HG03103 (cell line): ENCODE measurements at regions not wholly inside any gene's neighbourhood (a gene's known extent, or its start where the extent isn't known, plus 50 kb on each side); places are given as distances from the start of the nearest gene placed in this dataset.

Source experiments
- ATAC-seq: cut with Tn5 transposase; IDR thresholded peaks from one replicate; pipeline ENCODE4 v1.9.1; 2021; ENCODE audit warnings: low read depth; ENCODE audit not compliant: unreplicated experiment

GRCh38 chr6:12501990-12502389 lies 211.8 kb downstream of the EDN1 start:
- no peak for ATAC-seq

GRCh38 chr6:12504325-12504966 lies 212.1 kb upstream of the PHACTR1 start:
- ATAC-seq = peak; percentile 52

- no peak for ATAC-seq
These were observed 211.1 kb upstream of the PHACTR1 start for GRCh38 chr6:12505486-12505885.

GRCh38 chr6:12506159-12506558 lies 210.4 kb upstream of the PHACTR1 start:
- no peak for ATAC-seq

- ATAC-seq = no peak
These were observed 208.9 kb upstream of the PHACTR1 start for GRCh38 chr6:12507636-12508035.

GRCh38 chr6:12508553-12508952 lies 208.0 kb upstream of the PHACTR1 start:
- ATAC-seq = no peak

GRCh38 chr6:12509060-12509459 lies 207.5 kb upstream of the PHACTR1 start:
- ATAC-seq = no peak

- ATAC-seq = no peak
These were observed 200.5 kb upstream of the PHACTR1 start for GRCh38 chr6:12516070-12516469.

- no peak for ATAC-seq
These were observed 194.2 kb upstream of the PHACTR1 start for GRCh38 chr6:12522347-12522746.

- no peak for ATAC-seq
These were observed 192.8 kb upstream of the PHACTR1 start for GRCh38 chr6:12523726-12524125.

GRCh38 chr6:12525276-12525675 lies 191.3 kb upstream of the PHACTR1 start:
- no peak for ATAC-seq

- no peak for ATAC-seq
These were observed 189.2 kb upstream of the PHACTR1 start for GRCh38 chr6:12527339-12527738.

GRCh38 chr6:12528136-12528535 lies 188.4 kb upstream of the PHACTR1 start:
- no peak for ATAC-seq

- ATAC-seq = no peak
These were observed 187.8 kb upstream of the PHACTR1 start for GRCh38 chr6:12528581-12529363.

- ATAC-seq = no peak
These were observed 187.1 kb upstream of the PHACTR1 start for GRCh38 chr6:12529364-12530019.

GRCh38 chr6:12530345-12530744 lies 186.2 kb upstream of the PHACTR1 start:
- no peak for ATAC-seq

GRCh38 chr6:12533586-12533985 lies 183.0 kb upstream of the PHACTR1 start:
- no peak for ATAC-seq

- ATAC-seq = no peak
These were observed 182.3 kb upstream of the PHACTR1 start for GRCh38 chr6:12534069-12534853.

- ATAC-seq = no peak
These were observed 180.8 kb upstream of the PHACTR1 start for GRCh38 chr6:12535586-12536314.

GRCh38 chr6:12536416-12536815 lies 180.2 kb upstream of the PHACTR1 start:
- no peak for ATAC-seq
